ENCODE measurements at regions not wholly inside any gene's neighbourhood (a gene's known extent, or its start where the extent isn't known, plus 50 kb on each side); places are given as distances from the start of the nearest gene placed in this dataset.

DNA sequence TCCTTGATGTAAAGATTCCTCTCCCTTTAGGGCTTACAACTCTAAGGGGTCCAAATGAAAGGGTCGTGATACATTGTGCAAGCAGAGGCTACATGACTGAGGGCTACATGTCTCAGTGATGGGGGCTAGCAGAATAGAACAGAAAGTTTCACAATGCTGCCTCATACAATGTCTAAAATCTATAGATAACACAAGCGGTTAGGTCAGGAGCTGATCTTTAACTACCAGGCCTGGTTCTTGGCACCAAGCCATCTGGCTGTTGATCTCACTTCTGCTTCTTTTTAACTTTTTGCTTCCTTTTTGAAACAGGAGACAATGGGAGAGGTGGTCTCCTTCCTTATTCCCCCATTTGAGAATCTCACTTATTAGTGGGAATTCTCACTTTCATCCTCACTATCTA is 710.2 kb downstream of the AMY1C start:
- FAIRE-seq = no peak
- DNase-seq (ENCODE audit: insufficient read length, low spot score) = no peak
- no peak for TF ChIP-seq POU2F2 (IDR thresholded peaks at IDR 0.05; ENCODE audit: low read depth, low read length)
- no peak for TF ChIP-seq POLR2AphosphoS5 (IDR thresholded peaks at IDR 0.05; ENCODE audit: low read depth, low read length)
- TF ChIP-seq POLR2A (IDR thresholded peaks at IDR 0.05; ENCODE audit: low read depth, low read length) = no peak
- TF ChIP-seq TAF1 (IDR thresholded peaks at IDR 0.05; ENCODE audit: low read depth, low read length) = no peak
- TF ChIP-seq PAX5 (IDR thresholded peaks at IDR 0.05; ENCODE audit: insufficient read depth, low read length, severe bottlenecking) = no peak
- TF ChIP-seq SPI1 (IDR thresholded peaks at IDR 0.05; ENCODE audit: low read depth, low read length) = no peak

GRCh38 chr1:104460880-104461279 is 711.2 kb downstream of the AMY1C start:
- TF ChIP-seq PAX5 (IDR thresholded peaks at IDR 0.05; ENCODE audit: insufficient read depth, low read length, severe bottlenecking) = no peak
- FAIRE-seq (no peak), DNase-seq (ENCODE audit: insufficient read length, low spot score) (no peak)

GRCh38 chr1:104463126-104463697 is 713.5 kb downstream of the AMY1C start:
- FAIRE-seq = no peak
- TF ChIP-seq POU2F2 (IDR thresholded peaks at IDR 0.05; ENCODE audit: low read depth, low read length) (no peak), SPI1 (IDR thresholded peaks at IDR 0.05; ENCODE audit: low read depth, low read length) (no peak), PAX5 (IDR thresholded peaks at IDR 0.05; ENCODE audit: insufficient read depth, low read length, severe bottlenecking) (no peak), POLR2A (IDR thresholded peaks at IDR 0.05; ENCODE audit: low read depth, low read length) (no peak), POLR2AphosphoS5 (IDR thresholded peaks at IDR 0.05; ENCODE audit: low read depth, low read length) (no peak), TAF1 (IDR thresholded peaks at IDR 0.05; ENCODE audit: low read depth, low read length) (no peak)
- DNase-seq (ENCODE audit: insufficient read length, low spot score) = no peak

GRCh38 chr1:104466068-104466467 is 716.4 kb downstream of the AMY1C start:
- FAIRE-seq (no peak), DNase-seq (ENCODE audit: insufficient read length, low spot score) (no peak)
- TF ChIP-seq TAF1 (IDR thresholded peaks at IDR 0.05; ENCODE audit: low read depth, low read length) (no peak), POU2F2 (IDR thresholded peaks at IDR 0.05; ENCODE audit: low read depth, low read length) (no peak), POLR2AphosphoS5 (IDR thresholded peaks at IDR 0.05; ENCODE audit: low read depth, low read length) (no peak), POLR2A (IDR thresholded peaks at IDR 0.05; ENCODE audit: low read depth, low read length) (no peak)

- DNase-seq (ENCODE audit: insufficient read length, low spot score) (no peak), FAIRE-seq (no peak)
- TF ChIP-seq POLR2A (IDR thresholded peaks at IDR 0.05; ENCODE audit: low read depth, low read length) (no peak), TAF1 (IDR thresholded peaks at IDR 0.05; ENCODE audit: low read depth, low read length) (no peak), SPI1 (IDR thresholded peaks at IDR 0.05; ENCODE audit: low read depth, low read length) (no peak), POU2F2 (IDR thresholded peaks at IDR 0.05; ENCODE audit: low read depth, low read length) (no peak), POLR2AphosphoS5 (IDR thresholded peaks at IDR 0.05; ENCODE audit: low read depth, low read length) (no peak), PAX5 (IDR thresholded peaks at IDR 0.05; ENCODE audit: insufficient read depth, low read length, severe bottlenecking) (no peak)
Observed at GRCh38 chr1:104467590-104467989, 717.9 kb downstream of the AMY1C start.

DNA sequence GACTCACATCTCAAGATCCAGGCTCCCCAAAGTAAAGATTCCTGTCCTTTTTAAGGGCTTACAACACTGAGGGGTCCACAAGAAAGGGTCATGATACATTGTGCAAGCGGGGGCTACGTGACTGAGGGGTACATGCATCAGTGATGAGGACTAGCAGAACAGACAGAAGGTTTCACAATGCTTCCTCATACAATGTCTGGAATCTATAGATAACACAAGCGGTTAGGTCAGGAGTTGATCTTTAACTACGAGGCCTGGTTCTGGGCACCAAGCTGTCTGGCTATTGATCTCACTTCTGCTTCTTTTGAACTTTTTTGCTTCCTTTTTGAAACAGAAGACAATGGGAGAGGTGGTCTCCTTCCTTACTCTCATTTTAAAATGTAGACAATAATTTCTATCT is 718.6 kb downstream of the AMY1C start:
- no peak for FAIRE-seq
- DNase-seq (ENCODE audit: insufficient read length, low spot score) = no peak
- no peak for TF ChIP-seq SPI1 (IDR thresholded peaks at IDR 0.05; ENCODE audit: low read depth, low read length)
- no peak for TF ChIP-seq TAF1 (IDR thresholded peaks at IDR 0.05; ENCODE audit: low read depth, low read length)
- no peak for TF ChIP-seq POLR2A (IDR thresholded peaks at IDR 0.05; ENCODE audit: low read depth, low read length)
- TF ChIP-seq PAX5 (IDR thresholded peaks at IDR 0.05; ENCODE audit: insufficient read depth, low read length, severe bottlenecking) = no peak
- no peak for TF ChIP-seq POLR2AphosphoS5 (IDR thresholded peaks at IDR 0.05; ENCODE audit: low read depth, low read length)
- TF ChIP-seq POU2F2 (IDR thresholded peaks at IDR 0.05; ENCODE audit: low read depth, low read length) = no peak

DNA sequence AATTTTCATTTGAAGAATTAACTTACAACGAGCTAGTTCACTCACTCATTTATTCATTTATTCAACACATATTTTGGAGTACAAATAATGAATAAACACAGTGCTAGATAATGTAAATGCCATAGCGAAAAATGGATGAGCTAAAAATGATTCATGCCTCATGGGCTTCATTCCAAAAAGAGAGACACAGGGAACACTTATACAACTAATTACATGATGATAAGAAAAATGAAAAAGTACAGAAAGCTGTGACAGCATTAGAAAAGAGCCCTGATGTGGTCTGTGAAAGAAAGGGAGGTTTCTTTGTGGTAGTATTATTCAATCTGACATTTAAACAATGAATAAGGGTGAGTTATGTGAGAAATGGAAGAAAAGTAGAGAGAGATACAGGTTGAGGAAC is 726.4 kb downstream of the AMY1C start:
- FAIRE-seq (no peak), DNase-seq (ENCODE audit: insufficient read length, low spot score) (no peak)
- TF ChIP-seq SPI1 (IDR thresholded peaks at IDR 0.05; ENCODE audit: low read depth, low read length) (no peak), TAF1 (IDR thresholded peaks at IDR 0.05; ENCODE audit: low read depth, low read length) (no peak), POU2F2 (IDR thresholded peaks at IDR 0.05; ENCODE audit: low read depth, low read length) (no peak), POLR2AphosphoS5 (IDR thresholded peaks at IDR 0.05; ENCODE audit: low read depth, low read length) (no peak), POLR2A (IDR thresholded peaks at IDR 0.05; ENCODE audit: low read depth, low read length) (no peak), PAX5 (IDR thresholded peaks at IDR 0.05; ENCODE audit: insufficient read depth, low read length, severe bottlenecking) (no peak)

GRCh38 chr1:104488296-104489015 is 738.8 kb downstream of the AMY1C start:
- TF ChIP-seq TAF1 (IDR thresholded peaks at IDR 0.05; ENCODE audit: low read depth, low read length) = no peak
- FAIRE-seq (no peak), DNase-seq (ENCODE audit: insufficient read length, low spot score) (no peak)

DNA sequence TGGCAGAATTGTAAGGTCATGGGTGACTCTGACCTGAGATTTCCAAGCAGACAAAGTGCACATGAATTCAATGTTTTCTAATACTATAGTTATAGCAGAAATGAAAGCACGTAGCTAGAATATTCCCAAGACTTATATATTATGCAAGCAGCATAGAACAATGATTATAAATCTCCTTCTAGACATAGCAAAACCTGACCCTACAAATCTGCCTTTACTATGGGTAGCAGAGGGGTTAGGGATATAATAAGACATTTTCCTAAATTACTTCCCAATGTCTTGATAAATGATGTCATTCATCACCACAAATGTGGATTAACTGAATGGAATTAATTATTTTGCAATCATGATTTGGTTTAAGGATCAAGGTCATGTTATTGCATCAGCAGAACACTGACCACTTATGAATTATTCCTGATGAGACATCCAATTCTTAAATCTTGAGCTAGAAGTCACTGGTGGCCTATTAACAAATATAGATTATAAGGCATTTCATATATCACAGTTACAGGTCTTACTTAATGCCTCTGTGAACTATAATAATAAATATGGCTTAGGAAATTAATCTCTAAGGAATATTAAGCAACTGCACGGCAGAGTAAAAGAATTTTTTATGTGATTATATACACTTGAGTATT is 776.6 kb downstream of the AMY1C start:
- DNase-seq (ENCODE audit: insufficient read length, low spot score) (no peak), FAIRE-seq (no peak)
- TF ChIP-seq POLR2A (IDR thresholded peaks at IDR 0.05; ENCODE audit: low read depth, low read length) = no peak
- TF ChIP-seq POLR2AphosphoS5 (IDR thresholded peaks at IDR 0.05; ENCODE audit: low read depth, low read length) = no peak
- no peak for TF ChIP-seq PAX5 (IDR thresholded peaks at IDR 0.05; ENCODE audit: insufficient read depth, low read length, severe bottlenecking)
- no peak for TF ChIP-seq TAF1 (IDR thresholded peaks at IDR 0.05; ENCODE audit: low read depth, low read length)
- TF ChIP-seq SPI1 (IDR thresholded peaks at IDR 0.05; ENCODE audit: low read depth, low read length) = no peak
- TF ChIP-seq POU2F2 (IDR thresholded peaks at IDR 0.05; ENCODE audit: low read depth, low read length) = no peak

GRCh38 chr1:104531990-104532389 is 782.3 kb downstream of the AMY1C start:
- TF ChIP-seq PAX5 (IDR thresholded peaks at IDR 0.05; ENCODE audit: insufficient read depth, low read length, severe bottlenecking) = no peak
- no peak for TF ChIP-seq POLR2A (IDR thresholded peaks at IDR 0.05; ENCODE audit: low read depth, low read length)
- no peak for TF ChIP-seq POU2F2 (IDR thresholded peaks at IDR 0.05; ENCODE audit: low read depth, low read length)
- TF ChIP-seq SPI1 (IDR thresholded peaks at IDR 0.05; ENCODE audit: low read depth, low read length) = no peak
- DNase-seq (ENCODE audit: insufficient read length, low spot score) = no peak
- no peak for FAIRE-seq
